AG08395 (cell line): ENCODE measurements at regions not wholly inside any gene's neighbourhood (a gene's known extent, or its start where the extent isn't known, plus 50 kb on each side); places are given as distances from the start of the nearest gene placed in this dataset.
"Not testable (repeated sequence)": the region's sequence is repeated elsewhere in the genome, so short reads cannot be mapped to it uniquely, and the experiment has no call there.

ENCODE experiments used
- DNase-seq: peaks from one replicate; pipeline ENCODE4 v3.0.0; 2012; ENCODE audit warnings: mixed read lengths, low spot score

DNA sequence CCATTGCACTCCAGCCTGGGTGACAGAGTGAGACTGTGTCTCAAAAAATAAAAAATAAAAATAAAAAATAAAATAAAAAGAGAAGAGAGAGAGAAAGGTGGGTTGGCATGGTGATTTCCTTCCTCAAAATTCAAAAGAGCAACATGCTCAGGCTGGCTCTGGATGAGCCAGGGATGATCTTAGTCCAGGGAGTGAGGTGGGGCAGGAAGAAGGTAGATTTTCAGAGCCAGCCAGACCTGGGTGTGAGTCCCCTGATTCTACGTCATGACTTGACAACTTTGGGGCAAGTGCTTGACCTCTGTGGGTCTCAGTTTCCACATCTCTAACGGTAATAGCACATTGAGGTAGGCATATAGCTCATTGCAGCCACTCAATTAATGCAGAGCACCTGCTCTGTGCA, 109.4 kb upstream of the CTBP2 start:
- no peak for DNase-seq

DNA sequence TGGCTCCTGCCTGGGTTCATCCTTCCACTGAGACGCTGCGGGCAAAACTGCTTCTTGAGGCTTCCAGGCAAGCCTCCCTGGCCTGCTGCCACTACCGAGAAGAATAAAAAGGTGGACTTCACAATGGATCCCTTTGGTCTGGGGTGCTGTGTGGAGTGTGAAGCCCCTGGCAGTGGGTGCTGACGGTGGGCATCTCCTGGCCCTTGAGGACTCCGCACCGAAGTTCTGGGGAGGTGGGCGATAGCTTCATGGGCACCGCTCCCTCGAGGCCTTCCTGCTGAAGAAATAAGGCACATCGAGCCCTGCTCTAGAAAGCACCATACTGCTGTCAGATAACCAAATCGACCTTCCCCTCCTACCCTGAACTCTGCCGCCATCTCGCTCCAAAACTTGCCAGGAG, 106.6 kb upstream of the CTBP2 start:
- DNase-seq = no peak

DNA sequence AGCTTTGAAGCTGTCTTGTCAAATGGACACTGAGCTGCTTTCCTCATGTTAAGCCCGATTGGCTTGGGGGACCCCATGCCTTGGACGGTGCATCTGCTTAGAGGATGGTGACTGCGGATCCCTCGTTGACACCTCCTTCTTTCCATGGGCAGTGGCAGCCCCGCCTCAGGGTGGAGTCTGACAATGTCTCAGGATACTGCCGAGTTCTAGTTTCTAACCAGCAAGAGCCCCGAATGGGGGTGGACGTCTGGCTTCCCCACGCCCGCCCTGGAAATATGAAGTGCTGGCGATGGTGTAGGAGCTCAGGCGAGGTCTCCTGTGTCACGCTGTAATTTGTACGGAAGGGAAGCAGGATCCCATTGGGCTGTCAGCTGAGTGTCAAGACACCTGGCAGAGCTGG, 106.2 kb upstream of the CTBP2 start:
- DNase-seq = no peak

DNA sequence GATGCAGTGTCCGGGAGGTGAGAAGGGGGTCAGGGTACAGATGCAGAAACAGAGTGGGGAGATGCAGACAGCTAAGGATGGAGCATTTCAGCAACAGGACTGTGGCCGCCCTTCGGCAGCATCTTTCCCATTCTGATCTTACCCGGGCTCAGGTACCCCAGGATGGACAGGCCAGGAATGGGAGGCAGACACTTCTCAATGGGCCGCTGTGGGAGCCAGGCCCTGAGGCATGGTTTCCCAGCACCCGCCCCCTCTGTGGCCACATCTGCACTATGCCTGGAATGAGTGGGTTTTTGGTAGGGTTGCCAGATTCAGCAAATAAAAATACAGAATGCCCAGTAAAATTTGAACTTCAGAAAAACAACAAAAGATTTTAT, 105.2 kb upstream of the CTBP2 start:
- DNase-seq = peak; percentile 15

DNA sequence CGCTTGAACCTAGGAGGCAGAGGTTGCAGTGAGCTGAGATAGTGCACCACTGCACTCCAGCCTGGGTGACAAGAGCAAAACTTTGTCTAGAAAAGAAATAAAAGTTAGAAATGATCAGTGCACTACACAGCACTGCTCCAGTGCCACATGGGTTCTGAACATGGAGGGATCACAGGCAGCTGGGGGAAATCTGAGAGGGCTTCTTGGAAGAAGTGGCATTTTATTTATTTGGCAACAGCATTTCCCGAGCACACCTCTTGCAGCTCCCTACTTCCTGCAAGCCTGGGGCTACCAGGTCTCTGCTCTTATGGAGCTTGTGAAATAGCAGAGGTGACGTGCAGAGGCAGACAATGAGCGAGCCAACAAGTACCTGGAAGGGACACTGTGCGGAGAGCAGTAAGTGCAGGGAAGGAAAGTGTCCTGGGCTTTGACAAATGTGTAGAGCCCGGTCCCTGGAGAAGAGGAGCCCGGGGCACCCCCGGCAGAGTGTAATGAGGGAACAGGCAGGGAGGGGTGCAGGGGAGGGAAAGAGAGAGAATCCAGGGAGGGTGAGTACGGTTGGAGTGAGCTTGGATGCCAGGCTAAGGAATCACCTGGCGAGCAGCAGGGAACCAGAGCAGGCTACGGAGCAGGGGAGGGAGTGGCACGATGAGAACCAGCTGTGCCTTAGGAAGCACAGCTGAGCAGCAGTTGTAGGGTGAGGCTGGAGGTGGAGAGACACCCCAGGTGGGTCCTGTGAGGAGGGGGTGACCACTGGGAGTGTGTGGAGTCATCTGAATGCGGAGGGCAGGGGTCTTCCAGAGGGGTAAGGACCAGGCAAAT, 104.6 kb upstream of the CTBP2 start:
- DNase-seq = no peak

DNA sequence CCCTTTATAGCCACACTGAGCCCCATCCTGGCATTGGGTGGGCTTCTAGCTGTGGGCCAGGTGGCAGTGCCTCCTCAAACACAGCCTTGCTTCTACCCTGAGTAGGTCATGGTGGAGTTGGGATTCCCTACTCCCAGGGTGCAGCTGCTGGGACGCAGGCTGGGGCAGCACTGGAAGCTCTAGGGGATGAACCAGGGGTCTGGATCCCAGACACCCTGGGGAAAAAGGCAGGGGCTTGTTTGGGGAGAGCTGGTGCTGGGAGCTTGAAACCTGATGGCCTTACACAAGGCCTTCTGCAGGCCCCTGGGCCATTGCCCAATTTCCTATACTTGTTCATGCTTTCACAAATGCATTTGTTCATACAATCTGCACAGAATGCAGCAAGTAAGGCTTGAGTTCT, 103.7 kb upstream of the CTBP2 start:
- no peak for DNase-seq

DNA sequence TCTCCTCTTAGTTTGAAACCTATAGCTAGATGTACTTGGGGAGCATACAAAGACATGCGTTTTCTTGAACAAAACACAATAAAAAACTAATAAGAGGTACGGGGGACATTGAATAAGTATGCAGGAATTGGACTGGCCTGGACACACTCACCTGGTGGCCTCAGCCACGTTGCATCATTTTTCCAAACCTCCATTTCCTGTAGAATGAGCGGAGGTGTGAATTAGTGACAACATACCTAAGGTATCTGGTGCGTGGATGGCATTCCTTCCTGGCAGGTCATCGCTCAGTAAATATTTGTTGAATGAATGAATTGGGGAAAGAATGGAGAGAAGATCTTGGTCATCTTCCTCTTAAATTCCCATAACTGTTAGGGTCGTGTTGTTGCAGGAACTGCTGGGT, 103.2 kb upstream of the CTBP2 start:
- DNase-seq = no peak

DNA sequence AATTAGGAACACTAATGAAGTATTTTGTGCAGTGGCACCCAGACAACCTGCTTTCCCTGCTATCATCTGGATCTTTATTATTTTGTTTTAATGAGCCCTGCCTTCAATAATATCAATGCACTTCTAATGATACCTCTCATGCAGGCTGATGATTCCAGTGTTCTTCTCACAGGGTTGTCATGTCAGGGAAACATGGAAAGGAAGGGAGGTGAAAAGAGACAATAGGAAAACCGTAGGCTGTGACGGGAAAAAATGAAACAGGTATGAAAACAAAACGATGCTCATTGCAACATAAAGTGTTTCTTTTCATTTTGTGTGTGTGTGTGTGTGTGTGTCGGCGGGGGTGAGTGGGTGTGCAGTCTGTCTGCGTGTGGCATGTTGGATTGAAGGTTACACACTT, 102.6 kb upstream of the CTBP2 start:
- DNase-seq = no peak

- no peak for DNase-seq
These were observed 102.0 kb upstream of the CTBP2 start for GRCh38 chr10:125262409-125262808.

GRCh38 chr10:125261491-125262186, 101.3 kb upstream of the CTBP2 start:
- DNase-seq = no peak

DNA sequence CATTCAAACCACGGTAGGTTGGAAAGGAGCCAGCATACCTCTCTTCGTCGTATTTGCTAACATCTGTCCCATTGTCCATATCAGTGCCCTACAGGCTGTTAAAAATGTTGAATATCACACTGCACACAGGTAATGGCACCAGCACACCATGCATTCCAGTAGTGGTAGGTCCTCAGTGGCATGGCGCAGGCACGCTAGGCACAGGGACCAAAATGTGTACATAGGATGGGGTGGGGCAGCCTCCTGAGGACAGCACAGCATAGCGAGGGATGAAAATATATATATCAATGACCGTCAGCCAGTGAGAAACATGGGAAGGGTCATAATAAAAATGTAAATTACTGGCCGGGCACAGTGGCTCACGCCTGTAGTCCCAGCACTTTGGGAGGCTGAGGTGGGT, 99.9 kb upstream of the CTBP2 start:
- no peak for DNase-seq

DNA sequence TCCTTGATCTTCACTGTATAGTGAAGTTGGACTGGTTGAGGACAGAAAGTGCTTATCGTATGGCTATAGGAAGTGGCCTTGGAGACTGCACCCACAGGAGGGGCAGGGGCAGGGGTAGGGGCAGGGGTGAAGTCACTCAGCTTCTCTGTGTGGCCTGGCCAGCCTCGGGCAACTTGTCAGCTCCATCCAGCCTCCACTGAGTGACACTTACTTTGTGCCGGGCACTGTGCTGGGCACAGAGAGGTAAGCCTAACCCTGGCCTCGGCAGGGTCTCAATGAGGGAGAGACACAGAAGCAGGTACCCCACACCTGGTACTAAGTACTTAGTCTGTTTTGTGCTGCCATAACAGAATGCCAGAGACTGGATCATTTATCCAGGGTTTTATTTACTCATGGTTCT, 99.3 kb upstream of the CTBP2 start:
- no peak for DNase-seq

GRCh38 chr10:125258676-125259075, 98.3 kb upstream of the CTBP2 start:
- no peak for DNase-seq

DNA sequence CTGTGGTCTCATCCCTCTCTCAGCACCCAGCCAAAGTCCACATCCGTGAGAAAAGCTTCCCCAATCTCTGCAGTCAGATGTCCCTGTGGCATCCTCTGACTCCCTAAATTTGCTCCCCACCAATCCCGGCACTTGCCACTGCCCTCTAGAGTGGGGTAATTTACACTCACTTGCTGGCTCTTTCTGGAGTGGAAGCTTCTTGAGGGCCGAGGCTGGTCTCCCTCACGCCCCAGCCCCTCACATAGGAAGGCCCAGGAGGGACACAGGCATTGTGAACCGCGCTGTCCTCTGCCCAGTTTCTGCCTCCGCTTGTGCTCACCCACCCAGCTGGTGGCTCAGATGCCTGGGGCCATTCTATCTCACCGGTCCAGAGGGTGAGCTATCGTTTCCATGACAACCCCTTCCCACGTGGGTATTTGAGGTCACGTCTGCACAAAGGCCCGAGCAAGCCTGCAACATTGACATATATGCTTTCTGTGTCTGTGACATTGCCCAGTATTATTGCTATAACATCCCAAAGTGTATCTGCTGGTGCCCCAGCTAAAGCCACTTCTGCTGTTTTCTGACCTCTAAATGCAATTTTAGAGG, 97.3 kb upstream of the CTBP2 start:
- no peak for DNase-seq

- DNase-seq = no peak
These were observed 95.7 kb upstream of the CTBP2 start for GRCh38 chr10:125256026-125256425.

- DNase-seq = no peak
These were observed 92.6 kb upstream of the CTBP2 start for GRCh38 chr10:125252937-125253336.

DNA sequence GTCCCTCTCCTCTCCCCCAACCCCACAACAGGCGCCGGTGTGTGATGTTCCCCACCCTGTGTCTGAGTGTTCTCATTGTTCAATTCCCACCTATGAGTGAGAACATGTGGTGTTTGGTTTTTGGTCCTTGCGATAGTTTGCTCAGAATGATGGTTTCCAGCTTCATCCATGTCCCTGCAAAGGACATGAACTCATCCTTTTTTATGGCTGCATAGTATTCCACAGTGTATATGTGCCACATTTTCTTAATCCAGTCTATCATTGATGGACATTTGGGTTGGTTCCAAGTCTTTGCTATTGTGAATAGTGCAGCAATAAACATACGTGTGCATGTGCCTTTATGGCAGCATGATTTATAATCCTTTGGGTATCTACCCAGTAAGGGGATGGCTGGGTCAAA, 90.5 kb upstream of the CTBP2 start:
- not testable (repeated sequence) for DNase-seq

GRCh38 chr10:125249948-125250347, 89.6 kb upstream of the CTBP2 start:
- no peak for DNase-seq

GRCh38 chr10:125248489-125248888, 88.1 kb upstream of the CTBP2 start:
- DNase-seq = no peak

DNA sequence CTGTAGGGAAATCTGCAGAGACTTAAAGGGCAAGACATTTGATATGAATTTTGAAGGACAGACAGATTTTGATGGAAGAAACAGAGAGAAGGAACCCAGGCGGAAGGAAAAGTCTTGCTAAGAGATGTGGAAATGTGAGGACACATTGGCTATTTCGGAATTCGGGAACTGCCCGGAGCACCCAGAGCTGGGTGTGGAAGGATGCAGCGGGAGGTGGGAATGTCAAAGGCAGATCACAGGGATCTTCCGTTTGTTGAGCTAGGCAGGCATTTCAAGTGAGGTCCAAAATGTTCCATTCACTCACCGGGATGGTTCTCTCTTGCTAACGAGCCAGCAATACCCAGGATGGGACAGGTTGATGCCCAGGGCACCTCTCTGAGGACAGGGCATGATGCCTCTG, 87.2 kb upstream of the CTBP2 start:
- no peak for DNase-seq

- no peak for DNase-seq
These were observed 83.3 kb upstream of the CTBP2 start for GRCh38 chr10:125243532-125244253.

GRCh38 chr10:125238682-125239081, 78.3 kb upstream of the CTBP2 start:
- no peak for DNase-seq

- DNase-seq = no peak
These were observed 75.7 kb upstream of the CTBP2 start for GRCh38 chr10:125236091-125236490.
